NCI-H226 (cell line): ENCODE measurements at regions not wholly inside any gene's neighbourhood (a gene's known extent, or its start where the extent isn't known, plus 50 kb on each side); places are given as distances from the start of the nearest gene placed in this dataset.

Experiments
- DNase-seq: peaks from one replicate; pipeline ENCODE4 v3.0.0-alpha.2; 2015

DNA sequence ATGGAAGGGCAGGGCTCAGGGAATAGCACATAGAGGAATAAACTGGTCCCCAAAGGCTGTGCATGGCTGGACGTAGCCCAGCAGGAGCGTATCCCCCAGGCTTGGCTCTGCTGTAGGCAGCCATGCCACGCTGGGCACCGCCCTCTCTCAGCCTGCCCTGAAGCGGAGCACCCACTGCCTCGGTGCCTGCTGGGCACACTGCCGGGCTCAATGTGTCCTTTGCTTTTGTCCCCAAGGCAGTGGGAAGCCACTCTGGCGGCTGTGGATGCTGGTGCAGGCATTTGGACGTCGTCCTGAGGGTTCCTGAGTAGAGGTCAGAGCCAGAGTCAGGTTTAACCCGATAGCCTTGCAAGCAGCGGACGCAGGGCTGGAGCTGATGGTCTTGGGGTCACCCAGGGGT is 141.0 kb downstream of the ENGASE start:
- DNase-seq, result no peak

DNA sequence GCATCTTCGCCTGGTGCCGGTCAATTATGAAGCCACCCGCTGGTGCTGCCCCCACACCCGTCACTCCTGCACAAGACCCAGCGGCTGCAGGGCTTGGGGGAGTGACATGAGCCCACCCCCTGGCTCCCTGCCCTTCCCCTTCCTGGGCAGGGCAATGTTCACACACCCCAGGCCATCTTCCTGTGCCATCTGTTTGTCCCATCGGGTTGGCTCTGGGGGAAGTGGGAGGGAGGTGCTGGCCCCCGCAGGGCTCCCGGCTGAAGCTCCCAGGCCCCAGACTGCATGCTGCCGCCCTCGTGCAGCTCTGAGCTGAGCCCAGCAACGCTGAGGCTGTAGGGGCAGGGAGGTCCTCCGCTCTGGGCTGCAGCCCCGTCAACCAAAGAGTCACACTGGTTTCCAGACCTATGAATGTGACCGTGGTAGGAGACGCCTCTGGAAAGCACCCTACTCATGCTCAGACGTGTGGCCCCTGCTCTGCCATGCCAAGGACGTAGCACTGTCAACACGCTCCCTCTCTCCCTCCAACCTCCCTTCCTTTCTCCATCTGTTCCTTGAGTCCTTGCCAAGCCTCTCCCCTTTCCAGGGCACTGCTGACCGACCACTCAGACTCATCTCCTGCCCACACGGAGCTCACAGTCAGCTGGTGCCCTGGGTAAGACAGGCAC is 140.4 kb downstream of the ENGASE start:
- DNase-seq, result no peak

DNA sequence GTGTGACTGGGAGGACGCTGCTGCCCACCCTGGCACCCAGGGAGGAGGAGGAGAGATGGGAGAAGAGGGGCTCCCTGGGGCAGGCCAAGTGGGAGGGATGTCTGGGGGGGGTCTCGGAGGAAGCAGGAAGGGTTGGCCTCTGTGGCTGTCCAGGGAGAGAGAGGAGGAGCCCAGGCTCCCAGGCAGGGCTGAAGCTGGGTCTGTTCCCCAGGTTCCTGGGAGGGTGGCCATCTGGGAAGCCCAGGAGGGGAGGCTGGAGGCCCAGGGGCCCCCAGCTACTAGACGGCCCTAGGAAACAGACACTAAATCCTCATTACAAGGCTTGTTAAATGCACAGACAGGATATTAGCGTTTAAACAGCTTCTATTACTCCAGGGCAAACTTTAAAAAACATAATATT is 139.8 kb downstream of the ENGASE start:
- DNase-seq, result no peak

DNA sequence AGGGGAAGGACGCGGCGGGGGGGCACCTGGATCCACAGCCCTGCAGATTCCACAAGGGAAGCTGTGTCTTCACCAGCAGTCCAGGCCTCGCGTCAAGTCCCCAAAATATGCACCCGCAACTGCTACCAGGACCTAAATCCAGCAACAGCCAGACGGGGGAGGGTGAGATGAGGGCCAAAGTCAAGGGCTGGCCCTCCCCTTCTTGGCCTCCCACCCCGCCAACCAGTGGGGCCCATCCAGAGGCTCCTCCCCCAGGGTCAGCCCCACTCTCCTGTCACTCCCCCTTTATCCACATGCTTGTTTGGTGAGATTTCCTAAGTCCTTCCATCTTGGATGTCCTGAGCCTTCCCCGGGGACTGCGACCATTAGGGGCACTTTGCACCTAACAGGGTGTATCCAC is 138.7 kb downstream of the ENGASE start:
- DNase-seq, result no peak

DNA sequence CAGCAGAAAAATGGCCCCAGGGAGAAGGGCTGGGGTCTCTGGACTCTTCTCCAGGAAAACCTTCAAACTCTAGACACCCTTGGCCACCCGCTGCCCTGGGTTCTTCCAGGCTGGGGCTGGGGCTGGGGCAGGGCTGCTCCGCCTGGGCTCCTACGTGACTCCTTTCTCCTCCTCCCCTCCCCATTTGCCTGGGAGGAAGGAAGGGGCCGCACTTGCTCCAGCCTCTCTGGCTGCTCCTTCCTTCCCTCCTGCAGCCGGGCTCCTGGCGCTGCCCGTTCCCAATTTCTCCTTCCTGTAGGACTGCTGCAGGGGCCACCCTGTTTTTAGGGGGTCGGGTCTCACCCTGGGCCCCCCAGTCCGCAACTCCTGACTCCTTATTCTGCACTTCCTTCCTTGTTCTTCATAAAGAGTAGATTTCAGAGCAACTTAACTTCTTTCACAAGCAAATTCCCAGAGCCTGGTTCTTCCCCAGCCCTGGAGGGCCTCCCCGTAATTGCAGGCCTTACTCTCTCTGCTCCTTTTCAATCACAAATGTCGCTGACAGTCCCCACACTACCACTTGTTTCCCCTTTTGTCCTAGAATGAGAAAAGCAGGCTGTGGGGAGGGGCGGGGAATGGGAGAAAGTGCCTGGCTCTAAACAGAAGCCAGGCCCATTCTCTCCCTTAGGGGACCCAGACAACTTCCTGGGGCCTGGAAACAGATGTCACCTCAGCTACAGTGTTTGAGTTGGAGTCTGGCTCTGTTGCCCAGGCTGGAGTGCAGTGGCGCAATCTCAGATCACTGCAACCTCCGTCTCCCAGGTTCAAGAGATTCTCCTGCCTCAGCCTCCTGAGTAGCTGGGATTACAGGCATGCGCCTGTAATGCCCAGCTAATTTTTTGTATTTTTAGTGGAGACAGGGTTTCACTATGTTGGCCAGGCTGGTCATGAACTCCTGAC is 137.8 kb downstream of the ENGASE start:
- DNase-seq, result no peak

DNA sequence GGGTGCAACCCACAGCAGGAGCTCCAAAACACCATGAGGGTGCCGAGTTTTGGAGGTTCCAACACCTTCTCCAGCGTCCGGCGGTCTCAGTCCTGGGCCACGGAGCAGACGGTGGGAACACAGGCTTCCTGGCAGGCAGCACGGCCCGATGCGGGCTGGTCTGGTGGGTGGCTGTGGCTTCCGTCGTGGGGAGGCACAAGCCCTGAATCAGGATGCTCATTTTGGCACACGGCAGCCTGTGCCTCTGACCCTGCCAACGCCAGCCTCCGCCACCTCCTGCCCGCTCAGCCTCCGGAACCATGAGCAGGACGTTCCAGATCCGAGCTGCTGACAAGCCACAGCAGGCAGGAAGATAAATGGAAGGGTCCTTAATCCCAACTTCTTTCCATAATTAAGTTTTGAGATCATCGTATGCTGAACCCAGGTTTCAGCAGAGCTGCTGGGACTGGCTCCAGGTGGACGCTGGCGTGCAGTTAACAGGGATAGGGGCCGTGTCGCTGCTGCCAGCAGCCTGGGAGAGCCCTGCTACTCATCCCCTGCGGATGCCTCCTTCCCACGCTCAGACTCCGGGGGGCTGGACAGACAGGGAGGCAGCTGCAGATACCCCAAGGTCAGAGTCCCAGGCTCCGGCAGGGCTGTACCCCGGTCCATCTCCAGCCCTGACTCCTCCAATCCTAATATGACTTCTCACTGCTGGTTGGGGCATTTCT is 136.6 kb downstream of the ENGASE start:
- DNase-seq, result no peak

DNA sequence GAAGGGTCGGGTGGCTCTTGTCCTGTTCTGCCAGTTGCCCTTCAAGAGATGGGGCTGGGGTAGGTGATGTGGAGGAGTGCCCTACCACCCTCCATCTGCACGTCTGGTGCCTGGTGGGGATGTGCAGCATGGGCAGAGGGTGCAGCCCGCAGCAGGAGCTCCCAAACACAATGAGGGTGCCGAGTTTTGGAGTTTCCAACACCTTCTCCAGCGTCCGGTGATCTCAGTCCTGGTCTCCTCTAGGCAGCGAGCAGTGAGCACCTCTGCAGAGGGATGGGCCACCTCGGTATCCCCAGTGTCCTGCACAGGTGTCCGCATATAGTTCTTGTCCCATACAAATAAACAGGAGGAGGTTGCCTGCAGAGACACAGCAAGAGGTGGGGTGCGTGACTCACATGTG is 136.0 kb downstream of the ENGASE start:
- DNase-seq, result no peak

DNA sequence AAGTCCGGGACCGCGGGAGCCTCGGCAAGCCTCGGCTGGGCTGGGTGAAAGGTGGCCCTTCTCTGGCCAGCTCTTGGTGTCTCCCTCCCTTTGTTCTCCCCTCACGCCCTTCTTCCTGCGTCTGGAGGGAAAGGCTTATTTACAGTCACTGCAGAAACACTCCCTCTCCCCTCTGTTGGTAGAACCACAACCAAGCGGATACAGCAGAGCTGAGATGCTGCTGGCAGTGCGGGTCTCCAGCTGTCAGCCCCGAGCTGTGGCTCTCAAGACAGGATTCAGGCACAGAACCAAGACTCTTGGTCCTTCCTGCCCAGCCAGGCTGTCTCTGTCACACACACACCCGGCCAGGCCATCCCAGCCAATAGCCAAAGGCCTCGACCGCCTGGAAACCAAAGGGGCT is 133.3 kb downstream of the ENGASE start:
- no peak for DNase-seq

DNA sequence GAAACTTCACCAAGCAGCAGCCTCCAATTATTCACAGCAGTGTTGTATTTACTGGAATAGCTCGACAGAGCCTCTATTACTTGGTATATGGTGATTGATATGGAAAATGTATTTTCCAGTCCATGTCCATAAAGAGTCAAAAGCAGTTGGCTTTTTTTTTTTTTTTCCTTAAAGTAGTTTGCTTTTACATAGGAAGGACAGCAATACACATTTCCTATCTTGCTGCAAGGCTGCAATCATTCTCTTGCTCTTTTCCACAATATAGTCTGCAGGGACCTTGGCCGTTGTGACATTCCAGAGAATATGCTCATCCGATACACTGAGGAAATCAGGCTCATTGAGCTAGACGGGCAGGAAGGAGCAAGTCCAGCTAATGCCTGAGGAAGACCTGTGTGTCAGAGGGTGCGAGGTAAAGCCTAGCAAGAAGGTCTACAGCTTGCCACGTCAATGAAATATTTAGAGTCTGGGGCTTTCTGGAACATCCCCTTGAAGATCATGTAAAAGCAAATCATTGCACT is 131.1 kb downstream of the ENGASE start:
- no peak for DNase-seq

DNA sequence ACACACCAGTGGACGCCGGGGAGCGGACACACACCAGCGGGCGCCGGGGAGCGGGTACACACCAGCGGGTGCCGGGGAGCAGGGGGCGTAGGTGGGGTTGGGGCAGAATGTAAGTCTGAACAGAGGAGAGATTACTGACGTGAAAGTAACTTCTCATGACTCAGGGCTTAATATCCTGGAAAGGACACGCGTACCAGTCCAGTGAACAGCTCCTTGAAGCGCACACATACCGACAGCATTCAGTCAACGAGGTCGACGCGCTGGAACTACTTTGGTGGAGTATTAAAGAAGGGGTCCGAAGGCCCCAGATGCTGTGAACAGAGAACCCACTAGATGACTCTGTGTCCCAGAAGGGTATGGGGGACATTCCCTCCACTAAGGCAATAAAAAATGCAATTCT is 129.6 kb downstream of the ENGASE start:
- no peak for DNase-seq

DNA sequence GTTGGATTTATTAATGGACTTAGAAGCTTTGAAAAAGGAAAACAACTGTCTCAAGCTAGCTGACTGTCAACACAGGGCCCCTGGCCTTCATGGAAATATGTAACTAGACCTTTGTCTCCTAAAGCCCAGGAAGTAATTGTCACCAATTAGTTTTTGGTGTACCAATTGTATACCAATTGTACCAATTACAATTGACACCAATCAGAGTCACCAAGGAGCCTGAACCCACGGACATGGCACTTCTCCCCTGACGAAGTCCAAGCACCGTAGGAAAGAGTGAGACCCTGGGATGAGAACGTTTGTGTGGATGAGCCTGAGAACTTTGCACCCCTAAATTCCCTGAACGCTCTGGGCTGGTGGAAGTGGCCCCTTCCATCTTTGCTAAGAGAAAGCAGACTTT is 129.0 kb downstream of the ENGASE start:
- no peak for DNase-seq

DNA sequence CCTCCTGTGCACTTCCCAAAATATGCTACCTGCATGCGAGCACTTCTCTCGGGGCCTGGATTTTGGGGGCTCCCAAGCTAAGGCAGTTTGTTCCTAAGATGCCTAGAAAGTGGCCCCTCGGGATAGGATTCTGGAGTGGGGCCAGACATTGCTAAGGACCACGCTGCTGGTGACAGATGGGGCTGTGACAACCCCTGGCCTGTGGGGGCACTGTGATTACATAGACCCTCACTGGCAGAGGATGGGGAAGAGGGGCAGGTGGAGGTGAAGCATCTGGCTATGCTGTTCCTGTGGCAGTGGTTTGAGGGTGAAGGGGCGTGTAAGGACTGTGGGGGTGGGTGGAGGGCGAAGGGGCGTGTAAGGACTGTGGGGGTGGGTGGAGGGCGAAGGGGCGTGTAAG is 128.4 kb downstream of the ENGASE start:
- no peak for DNase-seq

DNA sequence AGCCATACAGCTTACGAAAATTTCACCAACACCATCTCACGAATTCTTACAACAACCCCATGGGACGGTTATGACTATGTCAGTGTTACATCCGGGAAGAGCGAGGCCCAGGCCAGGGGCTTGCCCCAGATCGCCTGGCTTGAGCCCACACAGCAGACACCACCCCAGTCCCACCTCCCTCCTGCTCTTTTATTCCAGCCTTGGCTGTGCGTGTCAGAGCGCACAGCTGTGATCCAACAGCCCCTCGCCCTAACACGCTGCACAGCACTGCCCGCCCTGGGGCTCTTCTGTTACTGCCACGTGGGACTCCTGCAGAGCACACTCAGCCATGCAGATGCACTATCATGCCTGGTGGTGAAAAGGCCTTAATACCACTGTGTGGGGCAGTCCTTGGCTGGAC is 127.9 kb downstream of the ENGASE start:
- DNase-seq, result no peak

DNA sequence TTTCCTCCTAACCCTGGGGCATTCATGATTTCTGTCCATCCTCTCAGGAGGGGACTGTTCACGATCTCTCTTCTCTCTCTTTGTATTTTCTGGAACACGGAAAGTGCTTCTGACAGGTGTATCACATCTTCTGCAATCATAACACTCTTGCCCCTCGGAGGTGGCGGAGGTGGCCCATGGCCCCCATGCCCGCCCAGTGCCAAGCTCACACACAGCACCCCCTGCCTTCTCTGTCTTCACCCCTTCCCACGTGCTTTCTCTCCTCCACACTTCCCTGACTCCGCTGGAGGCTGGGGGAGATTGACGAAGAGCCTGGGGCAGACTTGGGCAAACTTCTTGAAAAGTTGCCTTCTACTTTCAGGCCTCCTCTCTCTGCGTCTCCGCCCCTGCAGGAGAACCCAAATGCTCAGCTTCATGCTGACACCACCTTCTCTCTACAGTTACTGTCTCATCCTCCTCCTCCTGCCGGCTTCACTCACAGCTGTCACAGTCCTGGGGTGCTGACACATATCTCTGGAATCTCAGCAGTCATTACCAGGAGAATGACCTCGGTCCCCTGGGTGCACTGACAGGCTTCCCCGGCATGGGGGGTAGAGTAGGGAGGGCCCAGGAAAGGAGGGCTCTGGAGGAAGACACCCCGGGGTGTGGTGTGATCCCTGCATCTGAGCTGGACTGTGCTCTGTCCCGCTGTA is 127.1 kb downstream of the ENGASE start:
- DNase-seq, result no peak

DNA sequence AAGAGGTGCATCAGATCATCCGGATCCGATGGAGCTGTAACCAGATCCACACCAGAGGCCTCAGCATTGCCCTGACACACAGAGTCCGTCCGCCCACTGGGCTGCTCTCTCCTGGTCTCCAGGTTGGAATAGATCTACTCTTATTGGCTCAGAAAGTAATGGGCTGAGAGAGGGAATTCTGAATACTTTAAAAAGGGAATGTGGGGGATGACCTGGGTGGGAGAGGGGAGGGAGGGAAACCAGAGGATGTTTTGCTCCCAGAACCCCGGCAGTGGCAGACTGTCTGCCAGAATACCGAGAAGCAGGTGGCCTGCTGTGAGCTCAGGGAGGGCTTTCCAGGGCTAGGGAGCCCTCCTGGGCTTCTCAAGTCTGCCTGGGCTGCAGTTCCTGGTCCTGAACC is 126.5 kb downstream of the ENGASE start:
- no peak for DNase-seq

DNA sequence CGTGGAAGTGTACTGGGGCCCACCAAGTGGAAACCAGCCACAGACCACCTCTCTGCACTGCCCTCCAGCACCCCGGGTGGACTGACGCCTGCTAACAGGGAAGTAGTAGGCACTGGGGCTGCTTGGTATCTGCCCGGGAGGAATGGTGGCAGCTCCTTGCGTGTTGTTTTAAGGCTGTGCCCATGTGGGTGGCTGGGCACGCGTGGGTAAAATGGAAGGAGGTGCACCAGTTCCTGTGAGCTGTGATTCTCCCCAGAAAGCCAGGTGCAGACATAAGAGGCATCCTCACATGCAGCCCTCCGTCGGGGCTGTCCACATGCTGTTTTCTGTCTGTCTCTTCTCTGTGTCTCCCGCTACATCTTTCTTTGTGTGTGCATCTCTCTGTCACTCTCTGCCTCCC is 122.3 kb downstream of the ENGASE start:
- DNase-seq, result no peak

DNA sequence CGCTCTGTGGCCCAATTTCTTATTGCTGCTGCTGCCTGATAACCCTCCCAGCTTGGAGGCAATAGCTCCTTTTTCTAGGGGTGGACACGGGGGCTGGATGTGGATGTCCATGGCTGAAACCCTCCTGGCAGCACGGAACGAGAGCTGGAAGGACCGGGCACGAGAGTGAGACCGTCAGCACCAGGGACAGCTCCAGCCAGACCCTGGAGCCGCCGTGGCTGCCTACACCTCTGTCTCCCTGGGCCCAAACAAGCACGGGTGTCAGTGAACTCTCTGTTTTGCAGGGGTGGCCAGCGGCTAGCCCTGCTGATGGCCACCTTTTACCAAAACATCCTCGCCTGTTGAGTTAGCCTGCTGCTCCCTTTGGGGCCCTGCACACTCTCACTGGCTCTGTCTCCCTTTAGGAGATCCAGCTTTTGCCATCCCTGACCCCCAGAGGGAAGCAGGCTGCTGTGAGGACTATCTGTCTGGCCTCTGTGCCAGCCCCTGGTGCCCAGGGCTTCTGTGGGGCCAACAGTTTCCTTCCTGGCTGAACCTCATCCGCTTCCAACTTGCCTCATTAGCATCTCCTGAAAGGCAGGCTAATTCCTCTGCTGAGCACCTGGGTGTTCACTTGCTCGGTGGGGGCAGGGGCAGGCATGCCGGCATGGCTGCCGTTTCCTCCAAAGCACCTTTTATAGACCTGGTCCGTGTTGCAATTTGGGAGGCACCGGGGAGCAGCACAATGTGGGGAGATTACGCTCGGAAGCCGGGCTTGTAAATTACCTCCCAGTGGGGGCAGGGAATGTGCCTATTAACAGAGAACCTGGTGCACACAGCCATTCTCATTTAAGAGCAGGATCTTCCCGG is 118.1 kb downstream of the ENGASE start:
- DNase-seq, result no peak

DNA sequence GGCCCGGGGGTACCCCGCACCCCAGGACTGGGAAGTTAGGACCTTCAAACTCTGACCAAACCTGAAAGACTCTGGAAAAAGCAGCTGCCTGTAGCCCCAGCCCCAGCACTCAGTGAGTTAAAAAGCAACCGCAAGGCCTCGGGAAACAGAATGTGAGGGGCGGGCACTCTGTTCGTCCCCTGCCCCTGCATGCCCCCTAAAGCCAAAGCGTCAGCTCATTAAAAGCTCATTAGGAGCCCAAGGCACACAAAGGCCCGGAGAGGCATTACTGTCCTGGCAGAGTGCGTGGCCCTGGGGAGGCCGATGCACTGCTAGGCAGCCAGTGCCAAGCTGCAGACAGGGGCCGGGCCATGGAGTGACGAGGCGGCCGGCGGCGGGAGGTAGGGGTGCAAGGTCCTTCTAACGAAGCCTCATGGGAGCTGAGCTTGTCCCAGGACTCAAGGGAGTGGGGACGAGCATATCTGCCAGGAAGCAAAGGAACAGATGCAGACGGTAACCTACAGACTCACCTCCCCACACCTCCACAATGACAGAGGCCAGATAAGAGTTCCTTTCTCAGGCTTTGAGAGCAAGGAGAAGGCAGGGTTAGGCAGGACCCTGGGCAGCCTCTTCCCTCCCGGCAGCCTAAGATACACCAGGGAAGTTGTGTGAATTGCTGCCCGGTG is 116.8 kb downstream of the ENGASE start:
- DNase-seq, result no peak

DNA sequence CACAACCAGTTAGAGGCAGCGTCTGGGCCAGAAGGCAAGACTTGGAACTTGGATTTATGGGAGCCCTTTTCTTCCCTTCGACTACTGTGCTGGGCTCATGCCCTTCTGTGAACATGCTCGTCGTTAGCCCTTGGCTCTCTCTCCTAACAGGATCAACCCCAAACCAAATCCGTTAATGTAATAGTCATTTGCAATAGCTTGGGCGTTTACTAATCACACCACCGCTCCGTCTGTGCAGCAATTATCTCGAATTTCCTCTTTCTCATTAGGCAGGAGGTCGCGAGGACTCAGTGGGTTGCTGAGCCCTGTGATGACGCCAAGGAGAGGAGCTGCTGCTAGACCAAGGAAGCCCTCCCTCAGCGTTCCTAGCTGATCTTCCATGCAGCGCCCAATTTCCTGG is 114.7 kb downstream of the ENGASE start:
- no peak for DNase-seq

DNA sequence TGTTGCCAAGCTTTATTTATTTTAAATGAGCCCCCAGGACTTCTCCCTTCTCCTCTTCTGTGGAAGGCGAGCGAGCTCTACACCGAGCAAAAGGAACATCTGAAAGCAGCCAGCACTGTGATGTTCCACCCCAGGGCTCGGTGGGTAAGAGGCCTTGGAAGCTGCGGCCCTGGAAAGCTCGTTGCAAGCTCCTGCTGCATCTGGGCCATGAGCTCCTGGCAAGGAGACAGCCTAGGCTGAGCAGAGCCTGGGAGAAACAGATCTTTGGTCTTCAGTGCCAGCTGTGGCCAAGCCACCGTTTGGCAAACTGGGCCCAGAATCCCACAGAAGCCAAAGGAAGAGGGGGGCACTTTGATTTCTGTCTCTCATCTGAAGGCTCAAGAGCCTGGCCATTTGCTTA is 114.1 kb downstream of the ENGASE start:
- DNase-seq, result no peak

DNA sequence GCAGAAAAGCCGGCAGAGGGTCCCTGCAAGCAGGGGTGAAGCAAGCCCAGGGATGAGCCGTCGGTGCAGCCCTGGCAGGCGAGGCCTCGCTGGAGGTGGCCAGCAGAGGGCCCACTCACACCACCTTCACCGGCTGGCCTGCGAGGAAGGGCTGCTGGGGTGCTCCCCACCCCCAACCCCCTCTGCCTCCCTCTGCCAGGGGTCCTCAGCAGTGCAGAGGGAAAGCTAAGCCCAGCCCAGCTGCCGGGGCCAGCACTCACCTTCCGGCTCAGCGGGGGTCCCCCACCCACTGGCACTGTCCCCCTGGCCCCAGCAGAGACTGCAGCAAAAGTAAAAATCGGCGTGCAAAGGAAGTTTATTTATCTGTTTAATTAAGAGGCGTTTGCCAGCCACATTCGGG is 113.4 kb downstream of the ENGASE start:
- DNase-seq, result no peak
